BLaER1 treated with 17β-estradiol and CSF1 and Interleukin-3, amounts not matched to agents 10 nM and 100 nM (cell line): ENCODE measurements at regions not wholly inside any gene's neighbourhood (a gene's known extent, or its start where the extent isn't known, plus 50 kb on each side); places are given as distances from the start of the nearest gene placed in this dataset.

ENCODE experiments used
- H3K27ac ChIP-seq, 11 experiments: shearing (Covaris generic); formaldehyde crosslinking; 2 replicates each; pipeline ENCODE4 v1.8.1; 2022
- H3K27me3 ChIP-seq, 11 experiments: shearing (Covaris generic); formaldehyde crosslinking; 2 replicates each; pipeline ENCODE4 v1.8.1; 2022
- H3K36me3 ChIP-seq, 11 experiments: shearing (Covaris generic); formaldehyde crosslinking; 2 replicates each; pipeline ENCODE4 v1.8.1; 2022
- H3K4me1 ChIP-seq, 10 experiments: shearing (Covaris generic); formaldehyde crosslinking; 2 replicates each; pipeline ENCODE4 v1.8.1; 2022
- H3K4me2 ChIP-seq, 11 experiments: shearing (Covaris generic); formaldehyde crosslinking; 2 replicates each; pipeline ENCODE4 v1.8.1; 2022
- H3K4me3 ChIP-seq, 10 experiments: shearing (Covaris generic); formaldehyde crosslinking; 2 replicates each; pipeline ENCODE4 v1.8.1; 2022
- H3K9ac ChIP-seq, 11 experiments: shearing (Covaris generic); formaldehyde crosslinking; 2 replicates each; pipeline ENCODE4 v1.8.1; 2022
- H3K9me3 ChIP-seq, 11 experiments: shearing (Covaris generic); formaldehyde crosslinking; replicated peaks in 1 of 11; 2 replicates each; pipeline ENCODE4 v1.8.1; 2022
- H4K20me1 ChIP-seq, 11 experiments: shearing (Covaris generic); formaldehyde crosslinking; 2 replicates each; pipeline ENCODE4 v1.8.1; 2022
- Cebpa-rat ChIP-seq, 11 experiments: shearing (Covaris generic); IDR thresholded peaks; 2 replicates each; pipeline ENCODE4 v1.8.1; 2022

- Histone ChIP-seq H3K9ac (no peak overlapping the region), H3K4me2 (no peak overlapping the region), H4K20me1 (no peaks in the 10 kb centered on the region), H3K27ac (no peak overlapping the region), H3K36me3 (no peaks in the 10 kb centered on the region), H3K9me3 (no peaks in the 10 kb centered on the region), H3K4me1 (peaks cover 0 to 40% (median 27%) of the 10 kb centered on the region in 10 experiments; a peak in 15 of 20 replicates), H3K4me3 (no peak overlapping the region), H3K27me3 (no peaks in the 10 kb centered on the region)
- no peak for TF ChIP-seq Cebpa-rat (IDR thresholded peaks at IDR 0.05)
Measured at GRCh38 chr3:64853456-64853855, 165.7 kb upstream of the ADAMTS9 start.

- no peak overlapping the region for H3K9ac ChIP-seq
- H3K36me3 ChIP-seq = no peaks in the 10 kb centered on the region
- peaks cover 0 to 33% (median 20%) of the 10 kb centered on the region in 10 experiments; a peak in 13 of 20 replicates for H3K4me1 ChIP-seq
- H4K20me1 ChIP-seq = no peaks in the 10 kb centered on the region
- H3K4me3 ChIP-seq = no peak overlapping the region
- no peak for TF ChIP-seq Cebpa-rat (IDR thresholded peaks at IDR 0.05)
- no peak overlapping the region for H3K4me2 ChIP-seq
- no peaks in the 10 kb centered on the region for H3K27me3 ChIP-seq
- H3K9me3 ChIP-seq = no peaks in the 10 kb centered on the region
- no peak overlapping the region for H3K27ac ChIP-seq
Measured at GRCh38 chr3:64852738-64853137, 164.9 kb upstream of the ADAMTS9 start.

- H3K4me3 ChIP-seq = no peak overlapping the region
Measured at GRCh38 chr3:64848822-64849221, 161.0 kb upstream of the ADAMTS9 start.

GRCh38 chr3:64848127-64848800 lies 160.5 kb upstream of the ADAMTS9 start:
- Histone ChIP-seq H3K4me1 (peaks cover 0 to 8% (median 8%) of the 10 kb centered on the region in 10 experiments; a peak in 16 of 20 replicates), H3K4me2 (no peak overlapping the region), H3K36me3 (no peaks in the 10 kb centered on the region), H4K20me1 (no peaks in the 10 kb centered on the region), H3K27ac (no peak overlapping the region), H3K27me3 (no peaks in the 10 kb centered on the region), H3K9me3 (peaks cover 0 to 7% (median 0%) of the 10 kb centered on the region in 11 experiments; a peak in 2 of 22 replicates), H3K9ac (no peak overlapping the region), H3K4me3 (no peak overlapping the region)
- no peak for TF ChIP-seq Cebpa-rat (IDR thresholded peaks at IDR 0.05)

More at GRCh38 chr3:64848822-64849221, 161.0 kb upstream of the ADAMTS9 start:
- Histone ChIP-seq H3K9ac (no peak overlapping the region), H3K4me1 (peaks cover 0 to 8% (median 8%) of the 10 kb centered on the region in 10 experiments; a peak in 16 of 20 replicates), H3K36me3 (no peaks in the 10 kb centered on the region), H3K4me2 (no peak overlapping the region), H3K27me3 (no peaks in the 10 kb centered on the region), H3K27ac (no peak overlapping the region), H3K9me3 (peaks cover 0 to 7% (median 0%) of the 10 kb centered on the region in 11 experiments; a peak in 2 of 22 replicates), H4K20me1 (no peaks in the 10 kb centered on the region)
- no peak for TF ChIP-seq Cebpa-rat (IDR thresholded peaks at IDR 0.05)

GRCh38 chr3:64844558-64844957 lies 156.8 kb upstream of the ADAMTS9 start:
- TF ChIP-seq Cebpa-rat (IDR thresholded peaks at IDR 0.05) = no peak
- no peak overlapping the region for H3K4me3 ChIP-seq
- H3K36me3 ChIP-seq = no peaks in the 10 kb centered on the region
- no peak overlapping the region for H3K9ac ChIP-seq
- no peak overlapping the region for H3K27ac ChIP-seq
- H3K4me1 ChIP-seq = peaks cover 0 to 8% (median 8%) of the 10 kb centered on the region in 10 experiments; a peak in 16 of 20 replicates
- no peak overlapping the region for H3K4me2 ChIP-seq
- H4K20me1 ChIP-seq = no peaks in the 10 kb centered on the region
- no peaks in the 10 kb centered on the region for H3K27me3 ChIP-seq
- H3K9me3 ChIP-seq = peaks cover 0 to 7% (median 0%) of the 10 kb centered on the region in 11 experiments; a peak in 2 of 22 replicates

- H3K36me3 ChIP-seq = no peaks in the 10 kb centered on the region
- no peaks in the 10 kb centered on the region for H3K9me3 ChIP-seq
- no peaks in the 10 kb centered on the region for H3K27me3 ChIP-seq
- no peaks in the 10 kb centered on the region for H3K4me1 ChIP-seq
- TF ChIP-seq Cebpa-rat (IDR thresholded peaks at IDR 0.05) = no peak
- no peaks in the 10 kb centered on the region for H4K20me1 ChIP-seq
- no peak overlapping the region for H3K27ac ChIP-seq
- H3K9ac ChIP-seq = no peak overlapping the region
- no peak overlapping the region; a peak in 1 of 22 replicates for H3K4me2 ChIP-seq
- no peak overlapping the region for H3K4me3 ChIP-seq
Measured at GRCh38 chr3:64837986-64838735, 150.4 kb upstream of the ADAMTS9 start.

GRCh38 chr3:64837126-64837738 lies 149.4 kb upstream of the ADAMTS9 start:
- Histone ChIP-seq H3K27me3 (no peaks in the 10 kb centered on the region), H3K4me3 (no peak overlapping the region), H3K4me2 (no peak overlapping the region), H3K36me3 (no peaks in the 10 kb centered on the region), H3K9me3 (no peaks in the 10 kb centered on the region), H3K27ac (no peak overlapping the region), H3K4me1 (no peaks in the 10 kb centered on the region), H3K9ac (no peak overlapping the region), H4K20me1 (no peaks in the 10 kb centered on the region)
- no peak for TF ChIP-seq Cebpa-rat (IDR thresholded peaks at IDR 0.05)

GRCh38 chr3:64836097-64836496 lies 148.3 kb upstream of the ADAMTS9 start:
- Histone ChIP-seq H3K4me1 (no peaks in the 10 kb centered on the region), H3K9me3 (no peaks in the 10 kb centered on the region)
- TF ChIP-seq Cebpa-rat (IDR thresholded peaks at IDR 0.05) = no peak

GRCh38 chr3:64832098-64832497 lies 144.3 kb upstream of the ADAMTS9 start:
- H3K36me3 ChIP-seq = no peaks in the 10 kb centered on the region
- TF ChIP-seq Cebpa-rat (IDR thresholded peaks at IDR 0.05) = no peak

More at GRCh38 chr3:64836097-64836496, 148.3 kb upstream of the ADAMTS9 start:
- Histone ChIP-seq H4K20me1 (no peaks in the 10 kb centered on the region), H3K9ac (no peak overlapping the region), H3K4me3 (no peak overlapping the region), H3K27me3 (no peaks in the 10 kb centered on the region), H3K36me3 (no peaks in the 10 kb centered on the region), H3K4me2 (no peak overlapping the region), H3K27ac (no peak overlapping the region)

More at GRCh38 chr3:64832098-64832497, 144.3 kb upstream of the ADAMTS9 start:
- H3K27ac ChIP-seq = no peak overlapping the region
- H3K4me2 ChIP-seq = no peak overlapping the region
- H3K9ac ChIP-seq = no peak overlapping the region
- H3K9me3 ChIP-seq = no peaks in the 10 kb centered on the region
- H3K4me3 ChIP-seq = no peak overlapping the region
- H3K27me3 ChIP-seq = no peaks in the 10 kb centered on the region
- H4K20me1 ChIP-seq = no peaks in the 10 kb centered on the region
- no peaks in the 10 kb centered on the region for H3K4me1 ChIP-seq
